Fibroblast of skin of abdomen (primary cell): ENCODE measurements at regions not wholly inside any gene's neighbourhood (a gene's known extent, or its start where the extent isn't known, plus 50 kb on each side); places are given as distances from the start of the nearest gene placed in this dataset.

Experiments
- DNase-seq: peaks from one replicate; pipeline ENCODE4 v3.0.0-alpha.2; 2013

- no peak for DNase-seq
These were observed 151.1 kb upstream of the CST7 start for GRCh38 chr20:24797745-24798655.

DNA sequence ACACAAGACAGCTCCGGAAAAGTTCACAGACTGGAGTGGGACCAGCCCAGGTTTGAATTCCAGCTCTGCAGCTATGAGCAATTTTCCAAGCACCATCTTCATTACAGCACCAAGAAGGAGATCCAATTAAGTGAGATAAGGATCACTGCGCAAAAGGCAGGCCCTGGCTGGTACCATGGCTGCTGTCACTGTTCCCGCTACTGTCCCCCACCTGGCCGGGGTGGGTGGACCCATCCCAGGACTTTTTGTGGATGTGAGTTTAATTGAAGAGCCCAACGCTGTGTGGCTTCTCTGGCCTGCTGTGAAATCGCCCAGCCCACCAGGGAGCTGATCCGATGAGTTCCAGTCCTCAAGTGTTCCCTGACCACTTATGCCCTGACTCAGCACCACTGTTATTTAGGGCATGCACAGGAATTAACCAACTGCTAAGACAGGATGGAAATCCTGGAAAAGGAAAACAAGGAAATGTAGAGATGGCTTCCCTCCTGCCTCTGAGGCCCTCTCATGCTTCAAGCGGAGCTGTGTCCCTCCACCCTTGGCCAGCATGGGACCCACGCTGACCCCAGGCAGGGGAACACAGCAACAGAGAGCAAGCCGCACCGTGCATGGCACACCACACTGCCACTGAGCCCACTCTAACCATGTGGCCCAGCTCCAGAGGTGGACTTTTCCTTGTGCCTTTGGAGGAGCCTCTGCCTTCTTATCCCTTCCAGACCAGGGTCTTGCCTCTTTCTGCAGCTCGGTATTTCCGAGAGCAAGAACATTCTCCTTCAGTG is 150.0 kb upstream of the CST7 start:
- peak; percentile 61 for DNase-seq

DNA sequence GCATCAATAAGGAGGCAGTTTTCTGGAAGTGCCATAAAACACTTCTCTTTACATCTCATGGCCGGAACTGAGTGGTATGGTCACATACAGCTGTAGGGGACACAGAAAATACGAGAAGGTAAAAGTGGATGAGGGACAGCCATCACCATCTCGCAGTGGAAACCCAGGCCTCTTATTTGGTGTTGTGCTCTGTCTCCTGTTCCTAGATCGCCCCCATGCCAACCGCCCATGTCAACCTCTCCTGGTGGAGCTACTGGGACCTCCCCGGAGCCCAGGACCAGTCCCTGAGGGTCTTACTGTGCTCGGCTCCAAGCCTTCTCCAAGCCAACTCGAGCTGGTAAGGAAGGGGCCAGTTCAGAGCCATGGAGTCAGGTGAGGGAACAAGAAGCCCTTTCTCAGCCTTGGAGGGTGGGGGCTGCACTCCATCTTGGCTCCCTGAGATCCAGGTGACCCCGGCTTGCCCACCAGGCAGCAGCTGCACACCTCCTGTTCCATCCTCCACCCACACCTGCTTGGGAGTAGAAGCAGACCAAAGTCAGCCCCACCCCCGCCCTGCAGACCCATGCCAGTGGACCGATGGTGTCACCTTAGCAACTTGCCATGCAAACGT is 149.0 kb upstream of the CST7 start:
- no peak for DNase-seq

- DNase-seq, result no peak
These were observed 146.7 kb upstream of the CST7 start for GRCh38 chr20:24802286-24802820.

GRCh38 chr20:24804481-24805206 is 144.4 kb upstream of the CST7 start:
- DNase-seq, result no peak

DNA sequence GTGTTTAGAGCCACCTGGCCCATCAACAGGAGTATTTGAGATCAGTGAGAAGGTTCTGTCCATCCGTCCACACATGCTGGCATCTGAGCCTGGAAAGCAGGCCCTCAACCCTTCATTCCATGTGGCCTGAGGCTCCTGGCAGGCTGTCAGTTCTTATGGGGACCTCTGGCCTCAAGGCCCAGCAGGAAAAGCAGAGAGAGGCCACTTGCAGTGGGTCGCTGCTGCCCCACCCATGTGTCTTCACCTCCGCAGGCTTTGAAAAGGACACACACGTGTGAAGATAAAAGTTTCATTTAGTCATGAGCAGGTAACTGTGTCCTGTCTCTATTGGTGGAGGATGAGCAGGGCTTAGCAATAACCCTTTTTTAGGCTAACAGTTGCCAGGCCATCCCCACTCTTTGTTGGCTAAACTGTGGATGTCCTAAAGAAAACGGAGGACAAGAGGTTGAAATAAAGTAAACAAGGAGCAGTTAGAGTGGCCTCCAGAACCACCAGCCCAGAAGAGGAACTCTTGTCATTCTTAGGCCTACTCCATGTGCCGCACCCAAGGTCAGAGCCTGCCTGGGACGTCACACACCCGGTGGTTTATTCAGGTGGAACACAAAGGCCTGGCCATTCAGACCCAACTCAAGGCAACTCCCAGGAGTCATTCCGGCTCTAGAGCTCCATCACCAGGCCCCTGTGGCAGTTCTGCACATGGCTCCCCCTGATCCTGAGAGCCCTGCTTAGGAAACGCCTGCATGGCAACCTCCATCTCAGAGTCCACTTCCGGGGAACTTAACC is 143.4 kb upstream of the CST7 start:
- DNase-seq, result no peak

DNA sequence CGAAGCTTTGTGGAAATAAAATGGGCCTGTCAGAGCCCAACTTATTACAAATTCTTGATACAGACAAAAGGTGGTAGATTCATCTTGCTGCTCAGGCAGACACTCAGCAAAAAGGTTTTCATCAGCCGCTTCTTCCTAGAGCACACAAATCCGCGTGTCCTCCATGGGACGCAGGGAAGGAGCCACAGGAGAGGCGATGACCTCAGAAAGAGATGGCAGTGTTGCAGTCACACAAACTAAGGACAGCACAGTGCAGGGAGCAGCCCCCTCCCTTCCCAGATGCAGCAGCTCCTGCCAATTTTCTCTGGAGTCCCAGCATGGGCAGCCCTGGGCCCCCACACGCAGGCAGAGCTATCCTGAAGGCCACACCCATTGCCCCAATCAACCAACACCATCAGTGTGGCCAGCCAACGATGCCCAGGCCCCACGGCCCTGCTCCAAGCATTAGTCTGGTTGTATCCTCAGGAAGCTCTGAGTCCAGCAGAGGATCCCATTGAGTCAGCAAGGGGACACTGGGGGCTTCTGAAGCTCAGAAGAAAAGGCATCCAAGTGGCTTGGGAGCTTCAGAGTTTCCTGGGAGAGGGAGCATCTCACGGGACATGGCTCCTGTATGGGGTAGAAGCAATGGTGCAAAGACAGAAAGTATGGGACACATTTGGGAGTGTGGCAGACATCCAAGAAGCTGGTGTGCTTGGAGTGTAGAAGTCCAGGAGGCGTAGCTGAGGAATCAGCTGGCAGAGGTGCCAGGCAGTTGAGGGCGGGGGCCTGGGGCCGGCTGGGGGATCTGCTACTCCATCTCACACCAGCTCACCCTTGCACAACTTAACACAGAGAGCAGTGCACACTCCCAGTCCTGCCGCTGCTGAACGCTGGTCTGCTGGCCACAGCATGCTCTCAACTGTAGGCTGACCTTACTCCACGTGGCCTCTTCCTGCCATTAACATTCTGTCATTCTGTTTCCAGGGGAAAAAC is 142.1 kb upstream of the CST7 start:
- no peak for DNase-seq

DNA sequence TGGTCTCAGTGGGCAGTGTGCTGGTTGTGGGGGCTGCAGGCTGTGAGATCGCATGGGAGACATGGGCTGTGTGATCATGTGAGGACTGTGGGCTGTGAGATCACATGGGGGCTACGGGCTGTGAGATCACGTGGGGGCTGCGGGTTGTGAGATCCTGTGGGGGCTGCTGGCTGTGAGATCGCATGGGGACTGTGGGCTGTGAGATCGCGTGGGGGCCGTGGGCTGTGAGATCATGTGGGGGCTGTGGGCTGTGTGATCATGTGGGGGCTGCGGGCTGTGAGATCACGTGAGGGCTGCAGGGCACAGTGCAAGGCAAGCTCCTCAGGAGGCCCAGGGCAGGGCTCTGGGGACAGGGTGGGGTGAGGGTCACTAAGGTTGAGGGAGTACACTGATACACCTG is 140.5 kb upstream of the CST7 start:
- DNase-seq, result no peak

DNA sequence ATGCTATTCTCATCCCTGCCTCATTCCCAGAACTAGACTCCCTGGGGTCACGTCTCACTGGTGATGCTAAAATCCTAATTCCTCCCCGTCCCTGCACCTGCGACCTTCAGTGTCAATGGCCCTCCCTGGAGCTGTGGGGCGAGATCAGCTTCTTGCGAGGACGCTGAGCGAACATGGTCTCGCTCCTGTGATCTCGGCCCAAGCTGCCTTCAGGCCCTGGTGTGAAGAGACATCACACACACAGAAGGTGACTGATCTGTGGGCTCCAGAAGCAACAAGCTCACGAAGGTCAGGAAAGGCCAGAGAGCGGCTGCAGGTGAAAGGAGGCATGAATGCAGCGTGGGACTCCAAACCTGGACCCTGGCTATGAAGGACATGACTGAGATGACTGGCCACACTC is 139.5 kb upstream of the CST7 start:
- no peak for DNase-seq

GRCh38 chr20:24810676-24811407 is 138.2 kb upstream of the CST7 start:
- DNase-seq, result peak; percentile 4

DNA sequence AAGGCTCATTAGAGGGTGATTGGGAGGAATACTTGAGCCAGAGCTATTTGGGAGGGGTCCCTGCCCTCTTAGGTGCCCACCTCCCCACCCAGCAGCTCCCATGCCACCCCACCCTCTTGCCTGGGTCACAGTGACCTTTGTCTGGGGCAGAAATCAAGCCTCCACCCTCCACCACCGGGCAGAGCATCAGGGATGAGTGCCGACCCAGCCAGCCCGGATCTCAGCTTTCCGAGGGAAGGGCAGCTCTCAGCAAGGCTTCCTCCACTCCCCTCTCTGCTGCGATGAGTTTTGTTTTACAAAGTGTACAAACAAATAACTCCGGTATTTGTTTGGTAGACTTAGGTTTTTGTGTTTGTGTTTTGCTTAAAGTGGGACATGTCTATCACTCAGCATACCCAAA is 136.7 kb upstream of the CST7 start:
- DNase-seq, result no peak

GRCh38 chr20:24813080-24813479 is 136.0 kb upstream of the CST7 start:
- DNase-seq, result no peak

- DNase-seq, result no peak
These were observed 135.6 kb upstream of the CST7 start for GRCh38 chr20:24813496-24813895.

DNA sequence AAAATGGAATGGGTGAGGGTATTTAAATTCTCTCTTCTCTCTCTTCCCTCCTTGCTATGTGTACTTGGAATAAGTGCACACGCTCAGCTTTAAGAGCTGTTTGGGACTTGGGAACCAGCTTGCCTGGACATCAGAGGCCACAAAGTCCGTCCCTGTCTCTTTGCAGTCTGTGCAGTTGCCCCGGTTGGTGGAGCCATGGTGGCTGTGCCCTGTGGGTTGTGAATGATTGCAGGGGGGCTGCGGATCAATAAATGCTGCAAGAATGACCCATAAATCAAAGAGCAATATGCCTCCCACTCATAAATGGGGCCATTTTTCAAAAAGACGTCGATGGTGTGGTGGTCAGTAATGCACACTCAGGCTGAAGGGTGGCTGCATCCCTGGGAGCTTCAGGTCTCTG is 135.1 kb upstream of the CST7 start:
- no peak for DNase-seq

DNA sequence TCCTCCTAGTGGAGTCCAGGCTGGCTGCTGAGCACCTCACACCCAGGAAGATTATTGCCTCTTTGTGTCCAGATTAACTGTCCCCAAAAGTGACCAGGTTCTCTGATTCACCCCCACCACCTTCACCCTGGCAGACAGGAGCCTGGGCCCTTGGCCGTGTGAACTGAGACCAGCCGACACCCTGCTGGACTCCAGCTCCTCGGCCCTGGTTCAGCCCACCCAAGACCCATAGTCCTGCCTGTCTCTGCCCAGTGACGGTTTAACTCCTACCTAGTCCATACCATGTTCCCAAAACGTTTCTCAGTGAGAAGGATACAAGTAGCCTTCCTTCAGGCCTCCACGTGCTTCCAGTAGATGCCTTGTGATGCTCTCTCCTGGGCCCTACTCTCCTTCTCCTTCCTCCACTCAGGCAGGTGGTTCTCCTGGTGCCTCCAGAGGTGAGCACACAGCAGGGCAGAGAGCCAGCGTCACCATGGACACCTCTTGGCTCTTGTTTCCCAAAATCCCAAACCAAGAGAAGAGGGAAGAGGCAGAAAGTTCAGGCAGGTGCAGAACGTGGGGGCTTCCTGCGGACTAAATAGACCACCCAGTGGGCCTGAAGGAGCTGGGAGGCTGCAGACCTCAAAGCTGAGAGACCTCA is 134.4 kb upstream of the CST7 start:
- DNase-seq, result no peak

DNA sequence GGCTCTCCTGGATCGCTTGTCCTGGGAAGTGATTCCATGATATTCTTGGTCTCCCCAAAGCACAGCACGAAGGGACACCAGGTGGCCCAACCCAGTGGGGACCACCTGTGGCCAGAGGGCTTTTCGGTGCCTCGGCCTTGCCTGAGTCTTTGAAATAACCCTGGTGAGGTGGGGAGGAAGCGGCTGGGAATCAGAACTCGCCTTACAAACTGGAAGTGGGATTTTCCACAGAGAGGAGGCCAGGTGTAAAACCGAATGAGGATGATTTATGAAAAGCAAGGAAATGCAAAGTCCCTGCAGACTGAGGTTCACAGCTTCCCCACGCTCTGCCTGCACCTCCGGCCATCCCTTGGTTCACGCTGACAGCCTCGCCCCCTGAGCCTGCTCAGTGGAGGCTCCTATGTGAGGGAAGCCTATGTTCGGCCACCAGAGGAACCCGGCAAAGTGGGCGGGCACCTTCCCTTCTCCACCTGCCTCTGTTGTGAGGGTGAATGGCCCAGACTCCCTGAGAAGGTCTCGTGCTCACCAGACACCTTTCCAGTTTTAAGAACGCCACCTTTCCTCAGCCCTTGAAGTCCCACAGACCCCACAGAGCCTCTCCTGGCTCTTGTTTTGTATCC is 133.8 kb upstream of the CST7 start:
- DNase-seq, result no peak

DNA sequence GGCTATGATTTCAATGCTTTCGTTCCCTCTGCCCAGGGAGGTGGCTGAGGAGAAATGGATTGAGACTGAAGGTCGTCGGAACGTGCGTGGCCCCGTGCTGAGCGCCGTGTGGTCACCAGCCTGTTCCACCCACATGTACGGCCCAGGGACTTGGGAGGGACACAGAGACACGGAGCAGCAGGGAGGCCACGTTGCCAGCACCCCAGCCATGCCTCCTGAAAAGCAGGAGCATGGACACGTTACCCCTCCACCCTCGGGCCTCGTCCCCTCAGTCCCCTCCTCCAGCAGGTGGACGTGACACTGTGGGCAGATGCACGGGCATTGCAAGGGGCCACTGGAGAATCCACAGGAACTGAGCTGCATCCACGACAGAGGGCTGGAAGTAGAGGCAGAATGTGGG is 133.1 kb upstream of the CST7 start:
- no peak for DNase-seq

DNA sequence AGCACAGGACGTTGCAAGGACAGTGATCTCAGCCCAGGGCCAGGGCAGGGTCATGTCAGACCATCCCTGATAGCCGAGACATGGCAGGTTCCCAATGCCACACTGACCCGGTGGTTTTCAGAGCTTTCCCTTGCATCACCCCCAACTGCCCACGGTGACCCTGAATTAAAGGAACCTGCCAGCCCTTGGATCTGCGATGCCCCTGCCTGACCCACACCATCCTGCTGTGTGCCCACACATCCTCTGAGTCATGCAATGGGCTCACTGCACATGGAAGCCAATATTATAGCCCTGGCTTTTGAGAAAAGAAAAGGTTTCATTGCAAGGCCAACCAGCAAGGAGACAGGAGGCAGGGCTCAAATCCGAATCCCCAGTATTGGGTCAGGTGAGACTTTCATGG is 132.6 kb upstream of the CST7 start:
- DNase-seq, result no peak

- DNase-seq, result no peak
These were observed 132.2 kb upstream of the CST7 start for GRCh38 chr20:24816907-24817306.
